Sciatic nerve (tissue), 2 donors: ENCODE measurements at regions not wholly inside any gene's neighbourhood (a gene's known extent, or its start where the extent isn't known, plus 50 kb on each side); places are given as distances from the start of the nearest gene placed in this dataset.

Experiments
- ATAC-seq: fragments of 200-7000 bp; cut with Tn5 transposase; one replicate; pipeline ENCODE4 v1.9.1; 2020; ENCODE audit warnings: mild to moderate bottlenecking, moderate library complexity
- DNase-seq: peaks from one replicate; pipeline ENCODE4 v3.0.0-alpha.2; 2020; ENCODE audit warnings: low spot score
- intact Hi-C: fragments of 100-400 bp; cut with DNase I; formaldehyde crosslinking; loops from one replicate; pipeline ENCODE4 v1.14.2; 2022
- donor health status: DM: no; HTN: no; CAD: no.
- donor health status: DM: no; HTN: no; CAD: no.

DNA sequence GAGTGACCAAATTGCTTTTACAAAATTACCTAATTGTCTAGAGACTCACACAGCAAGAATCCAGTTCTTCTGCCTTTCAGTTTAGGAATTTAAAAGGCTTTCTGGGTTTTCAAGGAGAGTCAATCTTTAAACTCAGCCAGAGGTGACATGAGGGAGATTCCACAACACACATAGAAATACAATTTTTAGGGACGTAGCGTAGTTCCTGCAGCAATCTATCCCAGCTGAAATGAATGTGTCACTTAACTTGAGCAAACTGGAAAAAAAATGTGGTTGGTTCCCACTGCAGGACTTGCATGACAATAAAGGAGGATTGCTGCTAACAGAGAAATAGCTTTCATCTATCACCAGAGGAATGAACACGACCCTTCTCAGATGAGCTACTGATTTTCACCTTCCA is 269.7 kb downstream of the OTOL1 start:
- ATAC-seq (no peak), DNase-seq (no peak)
- intact Hi-C loops = no loop called here

DNA sequence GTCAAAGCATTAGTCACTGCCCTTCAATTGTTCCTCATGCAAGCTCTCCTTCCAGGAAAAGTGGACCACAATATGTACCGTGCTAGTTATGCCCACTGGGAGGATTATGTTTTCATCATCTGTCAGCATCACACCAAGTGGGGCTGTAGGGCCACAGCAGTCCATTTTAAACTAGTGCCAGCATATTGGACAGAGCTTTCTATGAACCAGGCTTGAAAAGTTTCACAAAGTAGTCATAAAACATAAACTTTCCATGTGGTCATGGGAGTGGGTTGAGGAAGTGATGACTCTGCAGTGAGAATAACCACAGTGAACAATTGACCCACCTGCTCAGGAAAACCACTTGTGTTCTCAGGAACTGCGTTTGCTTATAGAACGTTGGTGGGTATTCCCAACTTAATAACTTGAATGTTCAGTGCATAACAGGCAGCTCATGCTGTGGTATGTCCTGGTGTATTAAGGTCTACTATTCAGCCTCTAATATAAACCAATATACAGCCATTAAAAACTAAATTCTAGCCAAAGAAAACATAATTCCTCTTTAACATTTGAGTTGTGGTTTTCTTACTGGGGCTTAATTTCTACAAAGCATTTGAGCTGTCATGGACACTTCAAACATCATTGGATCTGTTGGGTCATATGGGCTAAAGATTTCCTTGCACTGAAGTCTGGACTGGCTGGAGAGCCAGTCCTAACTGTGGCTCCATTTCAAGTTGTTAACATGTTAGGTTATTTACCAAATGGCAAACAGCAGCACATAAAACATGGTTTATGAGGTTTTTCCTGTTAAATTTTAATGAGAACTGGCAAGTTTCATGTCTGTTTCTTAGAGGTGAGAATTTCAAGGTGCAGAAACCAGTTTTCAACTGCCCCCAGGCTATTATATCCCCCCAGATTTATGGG is 274.1 kb downstream of the OTOL1 start:
- DNase-seq (no peak), ATAC-seq (no peak)
- intact Hi-C loops = no loop called here

DNA sequence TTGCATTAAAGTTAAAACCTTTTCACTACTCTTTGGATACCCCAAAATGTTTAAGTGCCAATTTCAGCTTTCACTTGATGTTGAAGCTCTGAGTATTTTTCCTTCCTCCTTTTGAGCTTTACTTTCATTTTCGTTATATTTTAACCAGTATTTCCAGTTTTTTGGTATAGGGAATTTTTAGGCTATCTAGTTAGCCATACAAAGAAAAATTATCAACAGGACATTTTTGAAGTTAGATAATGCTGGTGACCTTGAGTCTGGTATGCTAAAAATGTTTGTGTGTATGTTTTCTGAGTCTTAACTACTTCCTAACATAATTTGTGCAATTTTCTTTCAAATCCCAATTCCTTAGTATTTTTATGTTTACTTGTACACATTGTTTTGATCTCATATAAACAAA is 284.8 kb downstream of the OTOL1 start:
- ATAC-seq = no peak
- DNase-seq = no peak
- intact Hi-C loops = no loop called here

DNA sequence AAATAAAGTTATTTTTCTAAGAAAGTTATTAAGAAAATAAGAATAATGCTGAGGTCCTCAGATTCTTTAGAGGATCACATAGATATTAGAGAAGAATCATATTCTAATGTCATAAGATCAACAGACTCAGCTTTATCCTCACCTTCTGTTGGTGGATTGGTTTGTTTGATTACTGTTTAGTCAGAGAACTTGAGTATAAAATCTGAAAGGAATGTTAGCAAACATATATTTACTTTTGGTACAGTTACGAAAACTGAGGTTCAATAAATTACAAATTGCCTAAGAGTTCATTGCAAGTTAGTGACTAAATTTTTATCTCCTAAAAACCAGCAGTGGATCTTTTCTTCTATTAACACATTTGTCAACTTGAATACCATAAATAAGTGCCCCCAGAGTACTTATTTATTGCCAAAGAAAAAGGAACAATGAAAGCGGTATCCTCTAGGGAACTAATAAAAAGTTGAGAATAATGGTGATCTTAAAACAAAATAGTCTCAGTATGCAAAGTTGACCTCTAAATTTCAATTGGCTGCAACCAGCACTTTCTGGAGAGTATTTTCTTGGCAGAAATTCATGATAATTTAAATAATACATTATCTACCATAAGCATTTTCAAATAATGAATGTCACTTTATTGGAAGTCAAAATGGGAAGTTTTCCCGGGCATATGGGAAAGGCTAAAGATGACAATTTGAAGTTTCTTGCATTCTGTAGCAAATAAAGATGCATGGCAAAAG is 296.8 kb downstream of the OTOL1 start:
- no peak for ATAC-seq

DNA sequence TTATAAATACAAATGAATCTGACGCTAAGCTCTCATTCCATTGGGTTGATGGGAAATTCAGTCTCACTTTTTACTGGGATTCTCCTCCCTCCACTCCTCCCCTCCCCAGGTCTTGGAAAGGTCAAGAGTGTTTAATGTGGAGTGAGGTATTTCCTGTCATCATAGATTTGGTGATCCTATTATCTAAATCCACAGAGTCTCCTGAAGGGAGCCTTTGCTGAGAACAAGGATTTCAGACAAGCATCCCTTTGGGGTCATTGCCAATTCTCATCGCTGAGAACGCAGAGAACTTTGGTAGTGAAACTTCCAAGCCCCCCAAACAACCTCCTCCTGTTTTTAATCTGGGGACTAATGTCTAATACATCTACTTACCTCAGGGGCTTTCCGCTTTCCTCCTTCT is 297.9 kb downstream of the OTOL1 start:
- intact Hi-C loops = no loop called here
- DNase-seq (no peak), ATAC-seq (no peak)

More for the DNA sequence above, 296.8 kb downstream of the OTOL1 start:
- intact Hi-C loops = no loop called here
- DNase-seq = no peak

DNA sequence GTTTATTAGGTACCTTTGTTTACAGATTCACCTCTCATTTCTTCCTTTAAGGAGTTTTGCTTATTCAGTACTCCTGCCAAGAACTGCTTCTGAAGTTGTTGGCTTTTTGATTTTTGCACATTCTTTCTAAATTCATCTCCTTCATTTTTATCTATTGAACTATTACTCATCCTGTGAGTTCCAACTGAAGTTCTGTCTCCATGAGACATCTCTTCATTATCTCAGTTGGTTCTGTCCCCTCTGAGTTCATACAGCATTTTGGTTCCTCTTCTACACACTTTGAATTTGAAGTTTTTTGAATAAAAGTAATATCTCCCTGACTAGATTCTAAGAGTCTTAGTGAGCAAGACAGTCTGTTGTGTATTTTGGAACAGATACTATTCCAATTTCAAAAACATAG is 299.7 kb downstream of the OTOL1 start:
- no peak for DNase-seq
- intact Hi-C loops = no loop called here
- no peak for ATAC-seq

DNA sequence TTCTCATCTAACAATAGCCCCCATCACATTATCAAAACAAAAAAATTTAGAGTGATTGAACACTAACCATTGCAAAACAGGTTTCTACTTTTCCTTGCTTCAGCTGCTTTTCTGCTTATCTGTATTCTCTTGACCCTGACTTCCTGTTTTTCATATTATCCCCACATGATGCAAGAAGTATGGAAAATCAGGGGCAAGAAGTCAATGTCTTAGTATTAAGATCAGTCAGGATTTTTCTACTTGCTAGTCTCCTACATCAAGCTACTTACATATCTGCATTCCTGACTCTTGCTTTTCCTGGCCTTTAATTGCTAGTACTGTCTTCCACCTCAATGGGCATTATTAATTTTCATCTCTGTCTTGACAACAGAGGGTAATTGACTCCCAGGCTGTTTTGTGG is 300.2 kb downstream of the OTOL1 start:
- DNase-seq = no peak
- intact Hi-C loops = no loop called here
- ATAC-seq = no peak

DNA sequence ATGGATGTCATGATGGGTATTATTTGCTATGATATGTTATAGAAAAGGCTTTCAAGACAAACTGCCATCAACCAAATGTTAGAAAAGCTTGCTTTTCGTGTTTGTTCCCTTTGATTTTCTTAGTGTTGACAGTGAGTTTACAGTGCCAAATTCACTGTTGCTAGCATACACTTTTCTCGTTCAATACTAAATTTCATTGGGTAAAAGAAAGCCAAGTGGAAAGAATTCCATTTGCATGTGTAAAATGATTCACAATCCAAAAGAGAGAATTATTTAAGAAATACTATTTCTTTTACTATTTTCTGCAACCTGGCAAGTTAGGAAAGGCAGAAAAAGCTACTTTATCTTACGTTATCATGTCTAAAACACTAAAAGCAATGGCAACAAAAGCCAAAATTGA is 301.4 kb downstream of the OTOL1 start:
- DNase-seq = no peak
- ATAC-seq = no peak
- intact Hi-C loops = no loop called here

DNA sequence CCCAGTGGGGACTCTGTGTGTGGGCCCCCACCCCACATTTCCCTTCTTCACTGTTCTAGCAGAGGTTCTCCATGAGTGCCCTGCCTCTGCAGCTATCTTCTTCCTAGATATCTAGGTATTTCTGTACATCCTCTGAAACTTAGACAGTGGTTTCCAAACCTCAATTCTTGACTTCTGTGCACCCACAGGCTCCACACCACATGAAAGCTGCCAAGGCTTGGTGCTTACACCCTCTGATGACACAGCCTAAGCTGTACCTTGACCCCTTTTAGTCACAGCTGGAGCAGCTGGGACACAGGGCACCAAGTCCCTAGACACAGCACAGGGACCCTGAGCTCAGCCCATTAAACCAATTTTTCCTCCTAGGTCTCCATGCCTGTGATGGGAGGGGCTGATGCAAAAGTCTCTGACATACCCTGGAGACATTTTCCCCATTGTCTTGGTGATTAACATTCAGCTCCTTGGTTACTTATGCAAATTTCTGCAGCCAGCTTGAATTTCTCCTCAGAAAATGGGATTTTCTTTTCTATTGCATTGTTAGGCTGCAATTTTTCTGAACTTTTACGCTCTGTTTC is 304.5 kb downstream of the OTOL1 start:
- DNase-seq = no peak
- intact Hi-C loops = no loop called here
- no peak for ATAC-seq

DNA sequence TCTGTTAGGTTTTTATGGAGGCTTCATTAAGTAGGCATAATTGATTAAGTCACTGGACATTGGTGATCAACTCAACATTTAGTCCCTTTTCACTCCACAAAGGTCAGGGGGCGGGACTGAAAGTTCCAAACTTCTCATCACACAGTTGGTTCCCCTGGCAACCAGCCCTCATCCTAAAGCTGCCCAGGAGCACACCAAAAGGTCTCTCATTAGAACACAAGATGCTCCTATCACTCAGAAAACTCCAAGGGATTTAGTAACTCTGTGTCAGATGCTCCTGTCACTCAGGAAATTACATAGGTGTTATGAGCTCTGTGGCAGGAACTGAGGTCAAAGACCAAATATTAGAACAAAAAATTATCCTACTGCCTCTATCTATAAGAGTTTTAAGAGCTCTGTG is 321.5 kb downstream of the OTOL1 start:
- intact Hi-C loops = no loop called here
- no peak for DNase-seq
- no peak for ATAC-seq

DNA sequence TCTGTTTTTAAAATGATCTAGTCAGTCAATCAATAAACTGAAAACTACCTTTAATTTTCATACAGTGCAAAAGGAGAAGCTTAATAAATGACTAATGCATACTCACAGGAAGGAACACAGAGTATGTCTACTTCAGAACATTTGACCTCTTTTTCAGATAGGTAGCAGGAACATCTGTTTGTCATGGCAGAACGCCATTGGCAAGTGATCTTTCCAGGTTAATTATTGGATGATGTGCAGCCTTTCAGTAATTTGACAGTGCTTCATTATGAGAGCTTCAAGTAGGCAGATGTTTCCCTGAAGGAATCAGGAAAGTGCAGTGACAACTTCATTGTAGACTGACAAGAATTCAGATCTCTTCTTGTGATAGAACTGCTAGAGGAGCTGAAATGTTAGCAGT is 325.0 kb downstream of the OTOL1 start:
- DNase-seq (no peak), ATAC-seq (no peak)
- intact Hi-C loops = no loop called here

DNA sequence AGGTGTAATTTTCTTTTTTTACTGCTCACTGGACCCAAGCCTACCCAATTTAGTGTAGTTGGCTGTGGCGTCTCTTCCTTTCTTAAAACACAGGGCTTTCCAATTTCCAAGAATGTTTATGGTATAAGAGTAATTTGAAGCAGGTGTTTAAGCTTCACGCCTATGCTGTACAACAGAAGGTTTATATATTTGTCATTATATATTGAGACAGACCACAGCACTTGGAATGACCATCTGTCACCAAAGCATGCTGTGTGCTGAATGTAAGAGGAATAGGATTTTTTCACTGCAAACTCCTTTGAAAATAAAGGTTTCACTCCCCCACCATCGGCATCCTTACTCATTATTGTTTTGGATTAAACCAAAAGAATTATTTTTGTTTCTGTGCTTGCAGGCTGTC is 325.7 kb downstream of the OTOL1 start:
- DNase-seq (no peak), ATAC-seq (no peak)
- intact Hi-C loops = no loop called here

DNA sequence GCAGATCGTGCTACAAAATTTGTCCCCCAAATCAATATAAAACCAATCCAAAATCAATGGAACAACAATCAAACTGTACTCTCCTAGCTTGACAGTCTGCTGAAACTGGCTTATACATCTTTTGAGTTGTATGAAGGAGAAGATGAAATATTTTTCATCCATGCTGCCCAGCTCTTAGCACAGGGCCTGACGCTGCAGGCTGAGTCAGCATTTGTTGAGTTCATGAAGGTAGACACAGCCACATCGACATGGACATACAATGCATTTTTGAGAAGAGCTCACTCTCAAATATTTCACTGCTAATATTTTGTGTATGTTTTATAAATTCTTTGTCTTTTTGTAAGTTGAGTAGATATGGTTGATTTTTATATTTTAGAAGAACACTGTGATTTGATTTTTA is 327.3 kb downstream of the OTOL1 start:
- DNase-seq (no peak), ATAC-seq (no peak)
- intact Hi-C loops = no loop called here

DNA sequence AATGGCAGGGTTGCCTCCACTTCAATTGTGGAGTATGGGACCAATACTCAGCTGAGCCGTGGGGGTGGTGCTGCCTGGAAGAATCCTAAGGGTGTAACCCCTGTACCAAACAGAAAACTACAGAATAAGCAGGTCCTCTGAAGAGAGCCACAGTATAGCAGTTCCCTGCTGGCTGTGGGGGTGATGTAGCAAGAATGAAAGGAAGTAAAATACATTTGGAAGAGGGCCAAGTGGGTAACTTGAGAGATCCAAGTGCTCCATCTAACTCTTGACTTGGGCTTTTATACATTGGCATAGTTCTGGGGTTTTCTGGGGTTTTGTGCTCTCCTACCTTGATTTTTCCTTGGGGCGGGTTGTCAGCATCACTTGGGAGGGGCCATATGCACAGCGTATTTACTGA is 341.4 kb downstream of the OTOL1 start:
- ATAC-seq (no peak), DNase-seq (no peak)
- intact Hi-C loops = no loop called here

DNA sequence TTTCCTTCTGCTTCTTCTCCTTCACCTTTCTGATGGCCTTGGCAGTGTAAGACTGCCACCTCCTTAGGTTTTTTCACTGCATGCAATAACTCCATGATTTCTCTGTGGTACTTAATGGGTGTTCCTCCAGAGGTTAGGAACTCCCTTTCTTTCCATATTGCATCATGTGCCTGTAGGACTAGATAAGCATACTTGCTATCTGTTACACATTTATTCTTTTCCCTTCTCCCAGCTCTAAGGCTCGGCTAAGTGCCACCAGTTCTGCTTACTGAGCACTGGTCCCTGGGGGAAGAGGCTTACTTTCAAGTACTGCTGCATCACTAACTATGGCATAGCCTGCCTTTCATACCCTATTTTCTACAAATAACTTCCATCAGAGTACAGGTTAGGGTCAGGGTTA is 351.8 kb downstream of the OTOL1 start:
- intact Hi-C loops = no loop called here
- no peak for DNase-seq
- no peak for ATAC-seq

DNA sequence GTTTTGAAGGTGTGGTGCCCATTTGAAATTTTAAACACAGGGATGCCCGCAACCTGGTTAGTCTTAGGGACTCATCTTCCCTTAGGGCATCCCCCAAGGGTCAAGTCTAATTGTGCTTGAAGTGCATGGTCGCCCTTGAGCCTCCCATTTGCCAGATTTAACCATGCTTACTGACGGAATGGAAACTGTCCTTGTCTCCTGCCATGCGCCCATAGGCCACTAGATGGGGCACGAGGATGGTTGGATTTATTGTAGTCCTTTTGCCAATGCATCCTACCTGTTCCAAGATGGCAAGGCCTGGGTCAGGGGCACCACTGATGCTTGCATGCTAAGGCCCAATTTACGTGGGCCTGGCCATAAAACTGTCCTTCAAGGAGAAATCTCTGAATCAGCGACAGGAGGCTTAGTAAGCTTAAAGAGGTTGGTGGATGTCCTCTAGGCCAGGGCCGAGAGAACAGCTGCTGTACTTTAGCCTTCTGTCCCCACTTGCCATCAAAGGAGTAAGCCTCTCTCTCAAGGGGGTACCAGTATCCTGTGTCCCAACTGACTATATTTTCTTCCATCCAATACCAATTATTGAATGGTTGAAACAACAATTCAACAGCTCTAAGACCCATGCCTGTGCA is 355.4 kb downstream of the OTOL1 start:
- intact Hi-C loops = no loop called here
- ATAC-seq (peak; percentile 15), DNase-seq (peak; percentile 62)

DNA sequence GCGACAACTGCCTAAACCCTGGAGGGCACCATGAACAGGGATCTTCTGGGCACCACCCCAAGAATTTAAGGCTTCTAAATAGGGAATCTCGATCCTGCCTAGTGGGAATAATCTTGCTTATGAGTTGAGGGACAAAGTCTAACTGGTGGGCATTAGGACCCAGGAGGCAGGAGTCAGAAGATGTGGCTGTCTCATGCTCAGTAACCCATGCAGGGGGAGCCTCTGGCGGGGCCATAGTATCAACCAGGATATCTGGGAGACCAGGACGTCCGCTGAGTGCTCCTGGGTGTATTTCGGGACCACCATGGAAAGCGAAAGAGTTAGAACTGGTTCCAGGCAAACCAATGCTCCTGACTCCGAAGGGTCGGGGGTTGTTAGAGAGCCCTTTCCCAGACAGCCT is 356.1 kb downstream of the OTOL1 start:
- intact Hi-C loops = no loop called here
- DNase-seq (no peak), ATAC-seq (no peak)

DNA sequence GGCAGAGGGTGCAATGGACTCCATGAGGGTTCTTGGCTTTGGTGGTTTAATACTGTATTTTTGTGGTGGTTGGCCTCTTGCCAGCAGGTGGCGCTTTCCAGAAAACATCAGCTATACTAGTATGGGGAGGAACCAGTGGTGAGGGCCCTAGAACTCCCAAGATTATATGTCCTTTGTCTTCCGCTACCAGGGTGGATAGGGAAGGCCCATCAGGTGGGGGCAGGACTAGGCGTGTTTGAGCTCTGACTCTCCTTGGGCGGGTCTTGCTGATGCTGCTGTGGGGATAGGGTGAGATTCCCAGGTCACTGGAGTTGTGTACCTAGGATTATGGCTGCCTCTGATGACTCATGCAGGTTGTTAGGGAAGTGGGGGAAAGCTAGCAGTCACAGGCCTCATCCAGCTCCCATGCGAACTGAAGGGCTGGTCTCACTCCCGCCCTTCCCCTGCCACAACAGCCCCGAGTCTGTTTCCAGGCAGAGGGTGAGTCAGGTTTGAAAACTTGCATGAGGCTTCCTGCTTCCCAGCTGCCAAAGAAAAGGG is 357.7 kb downstream of the OTOL1 start:
- intact Hi-C loops = no loop called here
- DNase-seq (no peak), ATAC-seq (no peak)

DNA sequence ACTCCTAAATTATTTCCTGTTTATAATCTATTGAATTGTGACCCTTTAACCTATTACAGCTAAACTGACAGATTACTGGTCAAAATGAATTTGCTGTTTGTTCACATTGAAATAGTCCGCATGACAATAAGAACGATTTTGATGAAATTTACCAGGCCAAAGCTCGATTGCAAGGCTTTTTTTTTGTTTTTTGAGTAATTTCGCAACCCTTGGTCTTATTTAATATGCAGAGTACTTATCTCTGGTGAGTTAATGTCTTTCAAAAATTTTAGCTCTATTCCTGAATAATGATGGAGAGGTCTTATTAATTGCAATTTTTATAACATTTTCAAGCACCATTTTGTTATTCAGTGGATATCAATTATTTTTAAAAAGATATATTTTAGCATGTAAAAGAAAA is 362.4 kb downstream of the OTOL1 start:
- DNase-seq (no peak), ATAC-seq (no peak)
- intact Hi-C loops = no loop called here
